IPS-20b (cell line): ENCODE measurements at regions not wholly inside any gene's neighbourhood (a gene's known extent, or its start where the extent isn't known, plus 50 kb on each side); places are given as distances from the start of the nearest gene placed in this dataset.

Source experiments
- H3K27ac ChIP-seq: one replicate; pipeline ENCODE4 v1.5.1; 2013; ENCODE audit warnings: low read length
- H3K27me3 ChIP-seq: 2 replicates; pipeline ENCODE4 v1.6.1; 2013; ENCODE audit warnings: mild to moderate bottlenecking, low read length, inconsistent platforms; ENCODE audit not compliant: insufficient read depth
- H3K36me3 ChIP-seq: 2 replicates; pipeline ENCODE4 v1.6.1; 2013; ENCODE audit warnings: low read depth, mild to moderate bottlenecking, inconsistent platforms, low read length, moderate library complexity; ENCODE audit not compliant: insufficient read depth
- H3K4me1 ChIP-seq: 2 replicates; pipeline ENCODE4 v1.6.1; 2013; ENCODE audit warnings: mild to moderate bottlenecking, control low read depth, inconsistent platforms, low read length, moderate library complexity; ENCODE audit not compliant: insufficient read depth
- H3K4me3 ChIP-seq: 2 replicates; pipeline ENCODE4 v1.5.1; 2013; ENCODE audit warnings: mild to moderate bottlenecking, low read length, inconsistent platforms
- H3K9ac ChIP-seq: 2 replicates; pipeline ENCODE4 v1.6.1; 2013; ENCODE audit warnings: low read depth, mild to moderate bottlenecking, inconsistent platforms, low read length, moderate library complexity
- H3K9me3 ChIP-seq: 2 replicates; pipeline ENCODE4 v1.6.1; 2013; ENCODE audit warnings: mild to moderate bottlenecking, low read depth, low read length, inconsistent platforms; ENCODE audit not compliant: insufficient read depth

GRCh38 chrX:114166601-114167000 lies 417.3 kb upstream of the HTR2C start:
- Histone ChIP-seq H3K4me1 (no peaks in the 10 kb centered on the region), H3K27me3 (no peaks in the 10 kb centered on the region), H3K9me3 (peaks cover 3% of the 10 kb centered on the region; the same call in 1 of the 2 replicates), H3K4me3 (no peak overlapping the region), H3K27ac (no peak overlapping the region), H3K9ac (no peak overlapping the region), H3K36me3 (no peaks in the 10 kb centered on the region)

GRCh38 chrX:114165537-114165936 lies 418.3 kb upstream of the HTR2C start:
- no peaks in the 10 kb centered on the region for H3K4me1 ChIP-seq
- H3K27me3 ChIP-seq = no peaks in the 10 kb centered on the region
- H3K9ac ChIP-seq = no peak overlapping the region
- H3K27ac ChIP-seq = no peak overlapping the region
- no peaks in the 10 kb centered on the region for H3K36me3 ChIP-seq
- H3K9me3 ChIP-seq = peaks cover 3% of the 10 kb centered on the region; the same call in 1 of the 2 replicates
- H3K4me3 ChIP-seq = no peak overlapping the region

- Histone ChIP-seq H3K4me1 (no peaks in the 10 kb centered on the region), H3K4me3 (no peak overlapping the region), H3K9ac (no peak overlapping the region), H3K27ac (no peak overlapping the region), H3K27me3 (no peaks in the 10 kb centered on the region), H3K9me3 (no peaks in the 10 kb centered on the region; the same call in 1 of the 2 replicates), H3K36me3 (no peaks in the 10 kb centered on the region)
These were observed 421.7 kb upstream of the HTR2C start for GRCh38 chrX:114162068-114162735.

- Histone ChIP-seq H3K4me3 (no peak overlapping the region), H3K27me3 (no peaks in the 10 kb centered on the region), H3K27ac (no peak overlapping the region), H3K9ac (no peak overlapping the region), H3K9me3 (no peaks in the 10 kb centered on the region), H3K36me3 (no peaks in the 10 kb centered on the region), H3K4me1 (peaks cover 4% of the 10 kb centered on the region; the same call in 1 of the 2 replicates)
These were observed 431.1 kb upstream of the HTR2C start for GRCh38 chrX:114152801-114153200.

GRCh38 chrX:114152130-114152529 lies 431.8 kb upstream of the HTR2C start:
- H3K36me3 ChIP-seq = no peaks in the 10 kb centered on the region
- H3K9ac ChIP-seq = no peak overlapping the region
- H3K4me1 ChIP-seq = peaks cover 4% of the 10 kb centered on the region; the same call in 1 of the 2 replicates
- no peaks in the 10 kb centered on the region for H3K27me3 ChIP-seq
- no peaks in the 10 kb centered on the region for H3K9me3 ChIP-seq
- no peak overlapping the region for H3K4me3 ChIP-seq
- no peak overlapping the region for H3K27ac ChIP-seq

- Histone ChIP-seq H3K27ac (no peak overlapping the region), H3K4me1 (no peaks in the 10 kb centered on the region), H3K27me3 (no peaks in the 10 kb centered on the region), H3K9me3 (no peaks in the 10 kb centered on the region), H3K4me3 (no peak overlapping the region), H3K9ac (no peak overlapping the region), H3K36me3 (no peaks in the 10 kb centered on the region)
These were observed 449.4 kb upstream of the HTR2C start for GRCh38 chrX:114134465-114134864.

GRCh38 chrX:114127411-114128025 lies 456.4 kb upstream of the HTR2C start:
- no peaks in the 10 kb centered on the region for H3K4me1 ChIP-seq
- H3K27ac ChIP-seq = no peak overlapping the region
- no peaks in the 10 kb centered on the region for H3K36me3 ChIP-seq
- no peak overlapping the region for H3K9ac ChIP-seq
- no peaks in the 10 kb centered on the region for H3K27me3 ChIP-seq
- H3K9me3 ChIP-seq = no peaks in the 10 kb centered on the region
- no peak overlapping the region for H3K4me3 ChIP-seq

- Histone ChIP-seq H3K9ac (no peak overlapping the region), H3K27me3 (no peaks in the 10 kb centered on the region), H3K9me3 (no peaks in the 10 kb centered on the region), H3K4me3 (no peak overlapping the region), H3K4me1 (no peaks in the 10 kb centered on the region), H3K27ac (no peak overlapping the region), H3K36me3 (no peaks in the 10 kb centered on the region)
These were observed 456.9 kb upstream of the HTR2C start for GRCh38 chrX:114127005-114127404.

GRCh38 chrX:114101081-114101480 lies 482.8 kb upstream of the HTR2C start:
- no peaks in the 10 kb centered on the region for H3K27me3 ChIP-seq
- no peaks in the 10 kb centered on the region for H3K36me3 ChIP-seq
- no peak overlapping the region for H3K4me3 ChIP-seq
- H3K27ac ChIP-seq = no peak overlapping the region
- H3K9ac ChIP-seq = no peak overlapping the region
- H3K4me1 ChIP-seq = no peaks in the 10 kb centered on the region
- no peaks in the 10 kb centered on the region for H3K9me3 ChIP-seq

GRCh38 chrX:114097866-114098265 lies 486.0 kb upstream of the HTR2C start:
- H3K9ac ChIP-seq = no peak overlapping the region
- H3K27me3 ChIP-seq = no peaks in the 10 kb centered on the region
- H3K4me3 ChIP-seq = no peak overlapping the region

GRCh38 chrX:114097427-114097826 lies 486.5 kb upstream of the HTR2C start:
- Histone ChIP-seq H3K36me3 (no peaks in the 10 kb centered on the region), H3K9ac (no peak overlapping the region), H3K9me3 (no peaks in the 10 kb centered on the region), H3K27ac (no peak overlapping the region), H3K4me1 (no peaks in the 10 kb centered on the region), H3K4me3 (no peak overlapping the region), H3K27me3 (no peaks in the 10 kb centered on the region)

More at GRCh38 chrX:114097866-114098265, 486.0 kb upstream of the HTR2C start:
- no peaks in the 10 kb centered on the region for H3K4me1 ChIP-seq
- H3K9me3 ChIP-seq = no peaks in the 10 kb centered on the region
- H3K27ac ChIP-seq = no peak overlapping the region
- no peaks in the 10 kb centered on the region for H3K36me3 ChIP-seq

GRCh38 chrX:114095789-114096188 lies 488.1 kb upstream of the HTR2C start:
- Histone ChIP-seq H3K9me3 (no peaks in the 10 kb centered on the region; the same call in 1 of the 2 replicates), H3K36me3 (no peaks in the 10 kb centered on the region), H3K27ac (no peak overlapping the region), H3K9ac (no peak overlapping the region), H3K4me1 (no peaks in the 10 kb centered on the region), H3K4me3 (no peak overlapping the region), H3K27me3 (no peaks in the 10 kb centered on the region)
